GM21423 (cell line): ENCODE measurements at regions not wholly inside any gene's neighbourhood (a gene's known extent, or its start where the extent isn't known, plus 50 kb on each side); places are given as distances from the start of the nearest gene placed in this dataset.

ENCODE experiments used
- ATAC-seq: cut with Tn5 transposase; IDR thresholded peaks from one replicate; pipeline ENCODE4 v1.9.1; 2021; ENCODE audit warnings: mild to moderate bottlenecking, moderate library complexity; ENCODE audit not compliant: unreplicated experiment

DNA sequence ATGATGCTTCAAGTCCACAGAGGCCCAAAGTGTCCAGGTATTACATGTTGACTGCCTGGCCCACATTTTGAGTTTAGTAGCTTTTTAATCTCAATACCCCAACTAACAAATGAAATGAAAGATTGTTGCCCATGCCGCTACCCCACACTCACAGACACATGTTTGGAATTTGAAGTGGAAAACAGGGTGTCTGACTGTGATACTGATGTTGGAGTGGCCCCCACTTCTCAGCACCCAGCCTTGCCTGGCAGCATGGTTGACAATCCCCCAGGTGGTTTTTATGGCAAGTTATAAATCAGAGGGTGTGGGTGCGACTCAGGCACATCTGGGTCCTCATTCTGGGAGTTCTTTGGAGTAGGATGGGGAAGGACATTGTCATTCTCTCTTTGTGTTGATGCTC is 314.7 kb upstream of the ZNF32 start:
- no peak for ATAC-seq

DNA sequence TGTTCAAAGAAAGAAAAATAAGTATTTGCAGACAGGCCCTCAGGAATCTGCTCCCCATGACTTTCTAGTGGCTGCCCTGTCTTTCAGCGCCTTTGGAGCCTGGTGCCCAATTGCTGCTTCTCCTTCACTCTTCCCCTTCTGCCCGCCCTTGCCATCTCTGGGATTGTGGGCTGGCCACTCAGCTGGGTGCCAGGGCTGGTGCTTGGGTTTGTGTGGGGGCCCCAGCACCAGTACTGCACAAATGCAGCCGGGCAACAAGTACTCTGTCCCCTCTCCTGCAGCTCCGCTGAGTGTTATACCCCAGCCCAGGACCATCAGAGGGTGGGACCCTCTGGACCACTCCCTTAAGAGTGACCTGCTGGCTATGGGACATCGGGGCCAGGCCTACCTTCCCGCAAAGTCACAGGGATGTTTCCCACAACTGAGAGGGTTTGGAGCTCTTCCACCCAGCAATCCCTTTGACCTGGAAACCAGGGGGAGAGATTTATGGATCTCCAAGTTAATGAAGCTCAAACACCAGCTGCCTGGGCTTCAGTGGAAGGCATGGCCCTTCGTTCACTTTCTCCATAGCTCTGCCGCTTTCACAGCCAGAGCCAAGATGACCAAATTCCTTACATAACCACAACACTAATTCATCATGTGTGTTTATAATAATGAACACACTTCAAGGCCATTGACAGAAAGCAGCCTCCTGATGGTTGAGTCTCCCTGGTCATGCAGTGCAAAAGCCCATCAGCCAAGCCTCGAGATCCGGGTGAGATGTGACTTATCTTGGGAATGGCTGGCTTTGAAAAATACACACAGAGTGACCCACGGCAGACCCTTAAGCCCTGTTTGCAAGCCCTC is 313.9 kb upstream of the ZNF32 start:
- no peak for ATAC-seq

DNA sequence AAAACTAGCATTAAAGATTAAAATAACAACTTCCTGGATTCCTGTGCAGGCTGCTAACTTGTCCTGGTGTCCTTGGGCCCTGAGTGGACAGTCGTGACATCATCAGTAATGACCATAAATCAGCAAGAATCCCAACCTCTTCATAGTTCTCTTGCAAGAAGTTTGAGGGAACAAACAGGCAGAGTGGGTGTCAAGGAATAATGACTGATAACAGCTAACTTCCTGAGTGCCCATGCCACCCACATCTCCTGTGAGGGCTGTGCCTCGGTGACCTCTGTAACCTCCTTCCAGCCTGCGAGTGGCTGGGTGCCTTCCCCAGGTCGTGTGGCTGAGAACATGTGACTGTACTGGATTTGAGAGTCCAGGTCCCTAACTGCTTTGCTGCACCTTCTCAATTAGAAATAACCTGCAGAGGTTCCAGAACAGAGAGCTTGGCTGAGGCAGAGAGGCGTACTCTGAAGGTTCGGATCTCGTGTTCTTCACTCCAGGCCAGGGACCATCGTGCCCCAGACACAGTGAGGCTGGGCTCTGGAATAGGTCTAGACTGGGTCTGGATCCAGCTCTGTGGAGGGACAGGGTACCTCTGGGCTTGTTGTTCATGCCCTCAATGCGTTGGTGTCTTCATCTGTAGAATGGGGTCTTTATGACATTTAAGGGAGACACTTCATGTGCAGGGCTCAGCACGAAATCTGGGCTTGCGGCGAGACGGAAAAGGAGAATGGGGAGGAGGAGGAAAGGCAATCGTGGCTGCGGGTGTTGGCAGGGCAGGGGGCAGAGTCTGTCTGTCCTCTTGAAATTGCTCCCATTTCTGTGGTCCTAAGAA is 313.1 kb upstream of the ZNF32 start:
- ATAC-seq, result no peak

DNA sequence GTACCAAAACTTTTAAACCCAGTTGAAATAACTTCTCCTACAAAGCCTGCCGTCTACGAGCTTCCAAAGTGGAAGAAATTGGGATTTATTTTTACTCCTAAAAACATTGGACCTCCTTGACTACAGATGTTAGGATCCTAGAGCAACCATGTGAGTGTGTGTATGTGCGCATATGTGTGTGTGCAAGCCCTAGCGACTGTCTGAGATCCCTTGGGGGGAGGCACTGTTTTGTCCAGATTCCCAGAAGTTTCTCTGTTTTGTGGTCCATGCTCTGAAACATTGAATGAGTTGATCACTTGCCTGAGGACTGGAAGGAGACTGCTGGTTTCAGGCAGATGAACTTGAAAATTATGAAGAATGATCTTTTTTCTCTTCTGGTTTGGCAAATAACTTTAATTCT is 312.3 kb upstream of the ZNF32 start:
- ATAC-seq, result no peak

GRCh38 chr10:43960477-43960876 is 311.8 kb upstream of the ZNF32 start:
- ATAC-seq, result no peak

DNA sequence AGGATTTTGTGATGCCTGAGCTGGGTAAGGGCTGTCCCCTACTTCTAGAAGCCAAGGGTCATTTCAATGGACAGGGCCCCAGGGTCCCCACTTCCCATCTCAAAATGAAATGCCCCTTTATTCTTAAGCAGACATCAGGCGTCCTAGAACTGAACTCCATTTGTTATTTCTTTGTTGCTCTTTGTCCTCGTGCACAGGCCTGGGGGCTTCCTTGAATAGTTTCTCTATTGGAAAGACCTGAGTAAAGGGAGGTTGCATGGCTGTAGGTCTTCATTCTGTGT is 311.4 kb upstream of the ZNF32 start:
- ATAC-seq, result no peak

DNA sequence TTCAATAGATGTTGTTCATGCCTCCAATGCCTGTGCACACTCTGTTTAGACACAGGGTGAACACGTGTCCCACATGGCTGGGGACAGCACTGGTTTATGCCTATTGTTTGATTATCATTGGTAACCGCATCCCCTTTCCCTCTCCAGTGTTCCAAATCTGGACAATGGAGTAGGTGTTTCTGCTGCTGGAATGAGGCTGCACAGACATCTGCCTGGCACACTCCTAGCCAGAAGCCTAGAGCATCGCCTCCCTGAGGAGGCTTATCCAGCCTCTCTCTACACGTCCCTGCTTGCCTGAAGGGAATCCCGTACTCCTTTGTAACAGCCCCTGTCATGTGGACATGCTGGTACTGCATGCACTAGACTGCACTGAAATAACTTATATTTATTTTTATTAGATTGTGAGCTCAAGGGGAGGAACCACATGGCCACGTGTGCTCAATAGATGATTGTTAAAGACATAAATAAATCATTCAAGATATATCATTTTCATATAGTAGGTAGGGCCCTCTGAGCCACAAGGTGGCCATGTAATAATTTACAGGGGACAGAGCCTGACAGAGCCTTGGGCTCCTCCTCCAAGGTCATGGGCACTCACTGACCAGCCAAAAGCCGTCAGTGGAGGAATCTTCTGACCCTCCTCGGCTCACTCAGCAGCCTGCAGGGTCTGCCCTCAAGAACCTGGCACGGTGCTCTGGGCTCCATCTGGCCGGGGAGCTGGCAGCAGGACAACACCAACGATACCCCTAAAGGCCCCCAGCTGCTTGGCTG is 310.9 kb upstream of the ZNF32 start:
- no peak for ATAC-seq

GRCh38 chr10:43958964-43959363 is 310.3 kb upstream of the ZNF32 start:
- ATAC-seq, result no peak

DNA sequence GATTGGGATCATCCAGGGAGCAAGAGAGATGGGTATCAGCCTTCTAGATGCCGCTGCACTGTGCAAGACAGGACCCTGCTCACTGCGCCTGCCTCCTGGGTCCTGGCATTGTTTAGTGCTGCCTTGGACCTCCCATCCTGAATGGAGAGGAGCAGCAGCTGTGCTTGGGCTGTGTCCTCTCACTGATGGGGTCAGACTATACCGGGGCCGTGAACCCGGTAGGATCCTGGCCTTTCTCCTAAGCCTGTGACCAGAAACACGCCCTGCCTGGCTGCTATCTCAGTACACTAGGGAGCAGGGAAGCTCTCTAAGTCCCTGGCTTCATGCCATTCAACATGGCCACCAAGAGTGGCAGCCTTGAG is 309.4 kb upstream of the ZNF32 start:
- no peak for ATAC-seq

DNA sequence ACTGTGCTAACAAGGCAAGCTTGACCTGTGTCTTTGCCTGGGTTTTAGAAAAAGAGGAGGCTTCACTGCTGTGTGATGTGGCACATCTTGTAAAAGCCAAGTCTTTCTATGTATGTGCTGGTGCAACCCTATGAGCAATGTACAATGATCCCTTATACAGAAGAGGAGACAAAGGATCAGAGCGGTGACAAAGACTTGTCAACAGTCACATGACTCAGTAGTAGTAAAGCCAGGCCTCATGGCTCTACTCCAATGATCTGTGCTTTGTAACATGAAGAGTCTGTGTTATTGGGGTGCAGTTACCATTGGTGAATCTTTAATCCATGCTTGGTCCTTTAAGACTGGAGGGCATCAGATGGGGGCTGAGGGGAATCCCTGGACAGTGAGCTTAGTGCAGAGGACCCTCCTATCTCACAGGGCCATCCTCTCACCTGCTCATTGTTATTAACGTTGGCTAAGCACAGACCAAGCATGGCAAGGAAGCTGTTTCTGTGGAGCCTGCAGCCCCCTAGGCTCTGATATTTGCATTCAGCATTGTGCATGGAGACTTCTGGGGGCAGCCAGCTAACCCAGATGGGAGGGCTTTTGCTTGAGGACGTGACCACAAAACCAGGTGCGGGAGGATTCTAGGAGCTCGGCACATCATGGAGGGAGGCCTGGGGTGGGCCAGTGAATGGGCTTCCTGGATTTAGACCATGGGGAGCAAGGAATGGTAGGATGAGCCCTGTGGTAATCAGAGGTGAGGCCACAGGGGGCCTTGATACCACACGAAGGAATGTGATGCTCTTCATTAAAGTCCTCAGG is 308.8 kb upstream of the ZNF32 start:
- no peak for ATAC-seq

GRCh38 chr10:43955978-43956377 is 307.3 kb upstream of the ZNF32 start:
- ATAC-seq, result no peak

GRCh38 chr10:43955002-43955596 is 306.4 kb upstream of the ZNF32 start:
- no peak for ATAC-seq

DNA sequence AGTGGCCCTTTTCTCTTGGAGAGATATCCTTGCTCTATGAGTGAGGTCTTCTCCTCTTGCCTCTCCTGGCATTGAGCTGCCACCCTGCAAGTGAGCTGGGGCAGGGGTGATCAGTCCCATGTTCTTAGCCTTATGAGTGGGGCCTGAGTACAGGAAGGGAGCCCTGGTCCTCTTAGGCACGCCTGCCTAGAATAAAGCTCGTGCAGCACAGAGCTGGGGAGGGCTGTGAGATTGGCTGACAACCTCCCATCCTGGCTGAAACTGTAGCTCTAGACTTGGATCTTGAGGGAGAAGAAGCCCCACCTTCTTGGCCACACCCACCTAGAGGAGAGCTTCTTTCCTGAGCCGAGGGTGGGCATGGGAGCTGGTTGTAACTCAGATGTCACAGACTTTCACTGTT is 305.0 kb upstream of the ZNF32 start:
- ATAC-seq, result no peak

DNA sequence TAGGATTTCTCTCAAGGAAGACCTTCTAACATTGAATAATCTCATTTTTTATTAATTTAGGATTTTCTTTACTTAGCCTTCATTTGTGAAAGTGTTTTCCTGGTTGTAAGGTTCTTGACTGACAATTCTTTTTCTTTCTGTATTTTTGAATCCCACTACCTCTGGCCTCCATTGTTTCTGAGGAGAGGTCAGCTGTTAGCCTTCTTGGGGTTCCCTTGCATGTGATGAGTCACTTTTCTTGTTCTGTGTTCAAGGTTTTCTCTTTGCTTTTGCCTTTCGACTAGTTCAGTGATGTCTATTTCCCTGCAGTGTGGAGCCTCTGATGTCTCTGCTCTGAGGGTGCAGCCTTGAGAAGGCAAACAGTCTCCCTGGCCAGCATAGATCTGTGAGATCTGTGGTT is 304.1 kb upstream of the ZNF32 start:
- no peak for ATAC-seq

DNA sequence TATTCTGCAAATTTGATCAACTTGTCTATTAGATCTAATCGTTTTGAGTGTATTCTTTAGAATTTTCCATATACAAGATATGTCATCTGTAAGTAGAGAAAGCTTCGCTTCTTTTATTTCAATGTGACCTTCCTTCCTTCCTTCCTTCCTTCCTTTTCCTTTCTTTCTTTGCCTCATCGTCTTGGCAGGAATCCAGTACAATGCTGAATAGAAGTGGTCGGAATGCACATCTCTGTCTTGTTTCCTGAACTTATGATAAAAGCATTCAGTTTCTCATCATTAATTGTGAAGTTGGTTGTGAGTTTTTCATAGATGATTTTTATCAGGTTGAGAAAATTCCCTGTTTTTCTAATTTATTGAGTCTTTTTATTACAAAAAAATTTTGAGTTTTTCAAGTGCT is 300.7 kb upstream of the ZNF32 start:
- ATAC-seq, result no peak

DNA sequence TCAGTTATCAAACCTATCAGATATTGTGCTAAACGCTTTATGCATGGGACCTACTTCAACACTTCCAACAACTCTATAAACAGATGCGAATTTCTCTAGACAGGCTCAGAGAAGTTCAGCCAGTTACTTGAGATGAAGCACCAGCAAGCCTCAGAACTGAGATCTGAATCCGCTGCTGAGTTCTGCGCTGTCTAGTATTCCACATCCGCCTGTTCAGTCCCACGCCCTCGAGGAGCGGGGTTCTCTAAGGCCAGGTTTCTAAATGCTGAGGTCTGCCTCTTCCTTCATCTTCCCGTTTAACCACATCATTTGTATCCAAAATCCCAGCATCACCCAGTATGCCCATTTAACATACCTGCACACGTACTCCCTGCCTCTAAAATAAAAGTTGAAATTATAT is 297.8 kb upstream of the ZNF32 start:
- ATAC-seq, result no peak

GRCh38 chr10:43945908-43946307 is 297.2 kb upstream of the ZNF32 start:
- ATAC-seq, result no peak

- no peak for ATAC-seq
Observed at GRCh38 chr10:43945094-43945730, 296.5 kb upstream of the ZNF32 start.

DNA sequence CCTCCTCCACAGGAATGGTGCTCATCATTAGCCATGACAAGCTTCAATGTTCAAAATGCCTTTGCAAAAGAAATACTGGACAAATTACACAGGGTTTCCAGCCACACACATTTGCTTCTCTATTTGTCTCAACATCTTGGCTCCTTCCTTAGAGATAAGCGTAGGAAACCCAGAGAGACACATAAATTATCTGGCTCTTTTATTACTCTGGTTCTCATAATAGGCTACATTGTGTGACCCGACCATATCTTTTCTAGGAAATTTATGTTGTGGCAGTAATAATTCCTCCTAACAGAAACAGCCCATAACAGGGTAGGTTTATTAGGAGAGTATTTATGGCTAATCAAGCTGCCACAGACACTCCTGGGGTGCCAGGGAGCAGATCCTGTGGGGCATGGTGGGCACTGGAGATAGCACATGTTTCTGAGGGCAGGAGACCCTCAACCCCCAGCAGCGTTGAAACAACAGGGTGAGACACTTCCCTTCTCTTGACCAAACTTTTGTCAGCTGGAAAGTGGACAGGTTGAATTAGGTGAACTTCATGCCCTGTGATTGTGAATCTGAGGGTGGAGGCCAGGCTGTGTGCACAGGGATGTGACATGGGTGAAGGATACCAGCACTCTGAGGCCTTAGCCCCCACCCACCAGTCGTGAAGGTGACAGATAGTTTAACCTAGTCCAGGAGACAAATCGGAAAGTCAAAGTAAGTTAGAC is 295.9 kb upstream of the ZNF32 start:
- no peak for ATAC-seq
